GM21619 (cell line): ENCODE measurements at regions not wholly inside any gene's neighbourhood (a gene's known extent, or its start where the extent isn't known, plus 50 kb on each side); places are given as distances from the start of the nearest gene placed in this dataset.

ENCODE experiments used
- ATAC-seq: cut with Tn5 transposase; IDR thresholded peaks from one replicate; pipeline ENCODE4 v1.9.1; 2021; ENCODE audit not compliant: unreplicated experiment

GRCh38 chr1:90561103-90561783, 155.9 kb downstream of the BARHL2 start:
- ATAC-seq: no peak

GRCh38 chr1:90558754-90559378, 158.2 kb downstream of the BARHL2 start:
- ATAC-seq: no peak

GRCh38 chr1:90558126-90558525, 159.0 kb downstream of the BARHL2 start:
- ATAC-seq: no peak

GRCh38 chr1:90557706-90558105, 159.4 kb downstream of the BARHL2 start:
- ATAC-seq: no peak

GRCh38 chr1:90550626-90551406, 166.3 kb downstream of the BARHL2 start:
- ATAC-seq: no peak

GRCh38 chr1:90544356-90544755, 172.7 kb downstream of the BARHL2 start:
- ATAC-seq: no peak

- no peak for ATAC-seq
These were observed 179.3 kb downstream of the BARHL2 start for GRCh38 chr1:90537606-90538362.

GRCh38 chr1:90534663-90535295, 182.3 kb downstream of the BARHL2 start:
- no peak for ATAC-seq

GRCh38 chr1:90534116-90534515, 183.0 kb downstream of the BARHL2 start:
- ATAC-seq: no peak

- no peak for ATAC-seq
These were observed 190.1 kb downstream of the BARHL2 start for GRCh38 chr1:90526954-90527353.

GRCh38 chr1:90522432-90522831, 194.7 kb downstream of the BARHL2 start:
- no peak for ATAC-seq

- no peak for ATAC-seq
These were observed 203.1 kb downstream of the BARHL2 start for GRCh38 chr1:90513956-90514355.

- ATAC-seq: no peak
These were observed 204.7 kb downstream of the BARHL2 start for GRCh38 chr1:90512441-90512840.

GRCh38 chr1:90510143-90510542, 207.0 kb downstream of the BARHL2 start:
- no peak for ATAC-seq

- ATAC-seq: peak; percentile 54
These were observed 207.7 kb downstream of the BARHL2 start for GRCh38 chr1:90509225-90510048.

GRCh38 chr1:90508376-90509167, 208.5 kb downstream of the BARHL2 start:
- ATAC-seq: no peak

GRCh38 chr1:90507173-90507572, 209.9 kb downstream of the BARHL2 start:
- no peak for ATAC-seq

GRCh38 chr1:90505806-90506205, 211.3 kb downstream of the BARHL2 start:
- no peak for ATAC-seq

GRCh38 chr1:90504509-90504908, 212.6 kb downstream of the BARHL2 start:
- ATAC-seq: no peak
